ENCODE measurements at regions not wholly inside any gene's neighbourhood (a gene's known extent, or its start where the extent isn't known, plus 50 kb on each side); places are given as distances from the start of the nearest gene placed in this dataset.
"Not testable (repeated sequence)": the region's sequence is repeated elsewhere in the genome, so short reads cannot be mapped to it uniquely, and the experiment has no call there.

DNA sequence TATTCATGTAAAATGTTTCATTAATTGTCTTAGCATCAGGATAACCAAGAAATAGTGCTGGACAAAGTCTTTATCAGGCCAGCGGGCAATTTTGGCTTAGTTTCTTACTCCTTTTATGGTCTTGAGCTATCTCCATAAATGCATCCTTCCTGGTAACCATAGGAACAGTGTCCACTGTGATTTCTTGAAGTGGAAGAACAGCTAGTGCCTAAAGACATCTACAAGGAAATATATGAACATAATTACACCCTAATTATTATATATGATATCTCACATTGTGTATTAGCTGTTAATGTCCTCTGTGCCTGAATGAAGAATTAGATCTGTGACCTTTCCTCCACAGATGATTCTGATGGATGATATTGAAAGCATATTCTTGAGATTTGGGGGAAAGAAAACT lies 286.7 kb upstream of the ATXN7L3B start:
- no peak for DNase-seq (ENCODE audit: low read depth)
- H3K4me3 ChIP-seq (ENCODE audit: low read depth, low read length) = no peak overlapping the region
- TF ChIP-seq, protein P1, sequence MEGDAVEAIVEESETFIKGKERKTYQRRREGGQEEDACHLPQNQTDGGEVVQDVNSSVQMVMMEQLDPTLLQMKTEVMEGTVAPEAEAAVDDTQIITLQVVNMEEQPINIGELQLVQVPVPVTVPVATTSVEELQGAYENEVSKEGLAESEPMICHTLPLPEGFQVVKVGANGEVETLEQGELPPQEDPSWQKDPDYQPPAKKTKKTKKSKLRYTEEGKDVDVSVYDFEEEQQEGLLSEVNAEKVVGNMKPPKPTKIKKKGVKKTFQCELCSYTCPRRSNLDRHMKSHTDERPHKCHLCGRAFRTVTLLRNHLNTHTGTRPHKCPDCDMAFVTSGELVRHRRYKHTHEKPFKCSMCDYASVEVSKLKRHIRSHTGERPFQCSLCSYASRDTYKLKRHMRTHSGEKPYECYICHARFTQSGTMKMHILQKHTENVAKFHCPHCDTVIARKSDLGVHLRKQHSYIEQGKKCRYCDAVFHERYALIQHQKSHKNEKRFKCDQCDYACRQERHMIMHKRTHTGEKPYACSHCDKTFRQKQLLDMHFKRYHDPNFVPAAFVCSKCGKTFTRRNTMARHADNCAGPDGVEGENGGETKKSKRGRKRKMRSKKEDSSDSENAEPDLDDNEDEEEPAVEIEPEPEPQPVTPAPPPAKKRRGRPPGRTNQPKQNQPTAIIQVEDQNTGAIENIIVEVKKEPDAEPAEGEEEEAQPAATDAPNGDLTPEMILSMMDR (IDR thresholded peaks at IDR 0.05; ENCODE audit: insufficient read depth, low read length) = no peak

DNA sequence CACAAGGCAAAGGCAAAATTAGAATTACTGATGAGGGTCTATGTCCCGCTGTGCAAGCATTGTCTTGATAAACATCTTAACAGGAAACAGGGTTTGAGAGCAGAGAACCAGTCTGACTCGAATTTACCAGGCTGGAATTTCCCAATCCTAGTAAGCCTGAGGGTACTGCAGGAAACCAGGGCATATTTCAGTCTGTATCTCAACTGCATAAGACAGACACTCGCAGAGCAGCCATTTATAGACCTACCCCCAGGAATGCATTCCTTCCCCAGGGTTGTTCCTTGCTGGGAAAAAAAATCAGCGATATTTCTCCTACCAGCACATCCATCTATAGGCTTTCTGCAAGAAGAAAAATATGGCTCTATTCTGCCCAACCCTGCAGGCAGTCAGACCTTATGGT lies 283.8 kb upstream of the ATXN7L3B start:
- H3K4me3 ChIP-seq (ENCODE audit: low read depth, low read length); DNase-seq (ENCODE audit: low read depth): not testable (repeated sequence)

DNA sequence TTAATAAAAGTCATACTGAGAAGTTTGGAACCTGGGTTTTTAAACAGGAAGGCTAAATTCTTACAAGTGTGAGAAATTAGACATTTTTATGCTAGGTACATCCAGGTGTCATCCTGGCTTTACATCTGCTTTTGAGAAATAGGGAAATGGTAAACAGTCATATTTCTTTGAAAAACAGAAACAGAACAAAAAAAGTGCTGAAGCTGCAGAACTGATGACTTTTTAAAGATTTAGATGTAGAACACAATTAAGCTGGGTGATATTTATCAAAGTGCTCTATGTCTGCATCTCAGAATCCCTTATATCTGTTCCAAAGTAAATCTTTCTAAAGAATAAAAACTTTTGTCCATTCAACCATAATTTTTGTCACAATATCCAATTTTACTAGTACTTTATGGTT lies 282.9 kb upstream of the ATXN7L3B start:
- TF ChIP-seq, protein P1 (IDR thresholded peaks at IDR 0.05; ENCODE audit: insufficient read depth, low read length) = no peak
- H3K4me3 ChIP-seq (ENCODE audit: low read depth, low read length) = no peak overlapping the region
- DNase-seq (ENCODE audit: low read depth) = no peak

DNA sequence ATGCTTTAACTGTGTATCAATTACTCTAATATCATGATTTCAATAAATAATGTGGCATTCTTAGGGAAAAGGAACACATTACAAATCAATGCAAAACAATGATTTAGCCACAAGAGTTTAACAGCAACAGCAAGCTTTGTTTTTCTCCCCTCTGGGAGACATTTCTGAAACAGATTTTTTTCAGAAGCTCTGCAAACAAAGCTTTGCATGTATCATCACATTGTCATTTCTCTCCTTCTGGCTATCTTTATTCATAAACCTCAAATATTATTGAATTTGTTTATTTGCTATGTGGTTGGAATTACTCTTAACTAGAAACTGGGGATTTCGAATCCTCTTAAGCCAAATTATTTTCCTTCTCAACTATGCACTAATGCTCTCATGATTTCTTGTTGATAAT lies 278.4 kb upstream of the ATXN7L3B start:
- H3K4me3 ChIP-seq (ENCODE audit: low read depth, low read length) = no peak overlapping the region
- no peak for DNase-seq (ENCODE audit: low read depth)
- TF ChIP-seq, protein P1 (IDR thresholded peaks at IDR 0.05; ENCODE audit: insufficient read depth, low read length) = no peak

DNA sequence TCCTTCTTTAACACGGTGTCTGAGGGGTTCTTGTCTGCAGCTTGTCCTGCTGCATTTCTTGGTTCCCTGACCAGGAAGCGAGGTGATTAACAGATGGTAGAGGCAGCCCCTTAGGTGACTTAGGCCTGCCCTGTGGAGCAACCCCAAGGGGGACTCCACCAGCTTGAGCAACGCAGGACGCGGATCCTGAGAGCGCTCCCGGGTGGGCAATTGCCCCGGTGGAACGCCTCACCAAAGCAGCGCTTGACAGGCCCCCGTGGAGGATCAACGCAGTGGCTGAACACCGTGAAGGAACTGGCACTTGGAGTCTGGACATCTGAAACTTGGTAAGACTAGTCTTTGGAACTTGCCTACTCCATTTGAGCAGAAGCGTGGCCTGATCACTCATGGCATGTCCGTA lies 272.9 kb upstream of the ATXN7L3B start:
- no peak overlapping the region for H3K4me3 ChIP-seq (ENCODE audit: low read depth, low read length)
- no peak for DNase-seq (ENCODE audit: low read depth)
- TF ChIP-seq, protein P1 (IDR thresholded peaks at IDR 0.05; ENCODE audit: insufficient read depth, low read length) = no peak

DNA sequence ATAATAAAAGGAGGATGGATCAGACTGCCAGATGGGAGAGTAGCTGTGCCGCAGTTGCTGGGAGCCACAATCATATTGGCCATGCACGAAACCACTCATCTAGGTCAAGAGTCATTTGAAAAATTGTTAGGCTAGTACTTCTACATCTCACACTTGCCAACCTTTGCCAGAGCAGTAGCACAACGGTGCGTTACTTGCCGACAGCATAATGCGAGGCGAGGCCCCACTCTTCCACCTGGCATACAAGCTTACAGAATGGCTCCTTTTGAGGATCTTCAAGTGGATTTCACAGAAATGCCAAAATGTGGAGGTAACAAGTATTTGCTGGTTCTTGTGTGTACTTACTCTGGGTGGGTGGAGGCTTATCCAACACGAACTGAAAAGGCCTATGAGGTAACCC lies 268.3 kb upstream of the ATXN7L3B start:
- not testable (repeated sequence) for H3K4me3 ChIP-seq (ENCODE audit: low read depth, low read length); DNase-seq (ENCODE audit: low read depth)

DNA sequence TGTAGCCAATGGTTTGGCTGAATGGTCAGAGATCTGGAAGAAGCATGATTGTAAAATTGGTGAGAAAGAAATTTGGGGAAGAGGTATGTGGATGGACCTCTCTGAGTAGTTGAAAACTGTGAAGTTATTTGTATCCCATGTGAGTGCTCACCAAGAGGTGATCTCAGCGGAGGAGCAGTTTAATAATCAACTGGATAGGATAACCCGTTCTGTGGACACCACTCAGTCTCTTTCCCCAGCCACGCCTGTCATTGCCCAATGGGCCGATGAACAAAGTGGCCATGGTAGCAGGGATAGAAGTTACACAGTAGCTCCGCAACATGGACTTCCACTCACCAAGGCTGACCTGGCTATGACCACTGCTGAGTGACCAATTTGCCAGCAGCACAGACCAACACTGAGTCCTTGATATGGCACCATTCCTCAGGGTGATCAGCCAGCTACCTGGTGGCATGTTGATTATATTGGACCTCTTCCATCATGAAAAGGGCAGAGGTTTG lies 257.4 kb upstream of the ATXN7L3B start:
- TF ChIP-seq, protein P1 (IDR thresholded peaks at IDR 0.05; ENCODE audit: insufficient read depth, low read length) = no peak
- no peak overlapping the region for H3K4me3 ChIP-seq (ENCODE audit: low read depth, low read length)
- DNase-seq (ENCODE audit: low read depth) = no peak

DNA sequence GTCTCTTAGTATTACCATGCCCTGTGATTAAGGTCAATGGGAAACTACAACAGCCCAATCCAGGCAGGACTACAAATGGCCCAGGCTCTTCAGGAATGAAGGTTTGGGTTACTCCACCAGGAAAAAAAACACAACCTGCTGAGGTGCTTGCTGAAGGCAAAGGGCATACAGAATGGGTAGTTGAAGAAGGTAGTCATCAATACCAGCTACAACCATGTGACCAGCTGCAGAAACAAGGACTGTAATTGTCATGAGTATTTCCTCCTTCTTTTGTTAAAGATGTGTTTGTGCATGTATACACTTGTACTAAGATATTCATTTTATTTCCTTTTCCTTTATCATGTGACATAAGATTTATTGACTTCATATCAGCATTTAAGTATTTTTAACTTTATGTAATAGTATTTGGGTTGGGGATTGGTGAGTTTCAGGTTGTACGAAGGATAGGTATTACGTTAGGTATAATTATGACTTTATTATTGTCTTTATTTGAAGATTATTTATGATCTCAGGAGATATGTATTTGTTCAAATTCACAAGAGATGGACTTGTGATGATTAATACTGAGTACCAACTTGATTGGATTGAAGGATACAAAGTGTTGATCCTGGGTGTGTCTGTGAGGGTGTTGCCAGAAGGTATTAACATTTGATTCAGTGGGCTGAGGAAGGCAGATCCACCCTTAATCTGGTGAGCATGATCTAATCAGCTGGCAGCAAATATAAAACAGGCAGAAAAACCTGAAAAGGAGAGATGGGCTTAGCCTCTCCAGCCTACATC lies 256.0 kb upstream of the ATXN7L3B start:
- H3K4me3 ChIP-seq (ENCODE audit: low read depth, low read length); DNase-seq (ENCODE audit: low read depth): not testable (repeated sequence)

All from fibroblast of the aortic adventitia (primary cell).